GM21619 (cell line): ENCODE measurements at regions not wholly inside any gene's neighbourhood (a gene's known extent, or its start where the extent isn't known, plus 50 kb on each side); places are given as distances from the start of the nearest gene placed in this dataset.
"Not testable (repeated sequence)": the region's sequence is repeated elsewhere in the genome, so short reads cannot be mapped to it uniquely, and the experiment has no call there.

Source experiments
- ATAC-seq: cut with Tn5 transposase; IDR thresholded peaks from one replicate; pipeline ENCODE4 v1.9.1; 2021; ENCODE audit not compliant: unreplicated experiment

DNA sequence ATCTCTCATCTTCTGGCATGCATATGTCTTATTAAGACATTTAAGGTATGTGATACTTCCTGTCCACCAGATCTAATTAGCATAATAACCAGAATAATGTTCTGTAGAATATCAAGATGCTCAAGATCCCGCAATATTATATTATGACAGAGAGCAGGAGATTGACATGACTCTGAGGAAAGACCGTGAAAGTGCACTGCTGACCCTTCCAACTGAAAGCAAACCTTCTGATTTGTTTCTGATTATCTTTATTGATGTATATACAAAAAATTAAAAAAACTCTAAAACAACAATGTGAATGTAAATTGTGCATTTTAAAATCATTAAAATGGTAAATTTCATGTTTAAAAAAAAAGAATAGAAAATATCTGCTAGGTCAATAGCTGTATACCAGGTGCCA is 184.4 kb upstream of the TMEM45B start:
- ATAC-seq, result no peak

DNA sequence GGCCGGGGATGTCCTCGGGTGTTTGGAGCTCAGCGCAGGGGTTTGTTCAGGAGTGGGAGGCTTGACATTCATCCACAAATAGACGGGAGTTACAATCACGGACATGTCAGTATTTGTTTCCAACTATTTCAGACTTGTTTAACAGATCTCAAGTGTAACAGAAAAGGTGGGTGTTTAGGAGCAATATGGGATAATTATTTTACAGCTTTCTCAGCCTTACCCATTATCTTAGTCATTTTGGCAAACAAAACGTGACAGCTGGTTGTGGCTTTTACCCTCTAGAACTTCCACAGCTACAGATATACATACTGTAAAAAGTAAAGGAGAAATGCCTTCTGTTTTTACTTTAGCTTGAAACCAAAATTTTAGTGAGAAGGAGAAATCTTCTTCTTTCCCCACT is 178.7 kb upstream of the TMEM45B start:
- ATAC-seq, result no peak

DNA sequence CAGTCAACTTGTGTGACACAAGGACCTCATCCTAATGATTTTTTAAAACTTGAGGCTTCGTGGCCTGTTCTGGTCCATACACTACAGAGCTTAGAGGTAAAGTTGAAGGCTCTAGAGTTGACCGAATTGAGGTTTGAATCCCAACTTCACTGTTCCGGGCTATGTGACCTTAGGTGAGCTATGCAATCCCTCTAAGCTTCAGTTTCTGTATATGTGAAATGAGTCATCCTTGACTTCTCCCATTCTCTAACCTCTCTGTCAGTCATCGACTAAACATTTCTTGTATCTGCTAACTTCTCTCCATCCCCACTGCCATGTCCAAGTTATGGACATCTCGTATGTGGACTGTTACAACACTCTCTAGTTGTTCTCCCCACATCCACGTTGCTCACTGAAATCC is 178.2 kb upstream of the TMEM45B start:
- ATAC-seq, result no peak

DNA sequence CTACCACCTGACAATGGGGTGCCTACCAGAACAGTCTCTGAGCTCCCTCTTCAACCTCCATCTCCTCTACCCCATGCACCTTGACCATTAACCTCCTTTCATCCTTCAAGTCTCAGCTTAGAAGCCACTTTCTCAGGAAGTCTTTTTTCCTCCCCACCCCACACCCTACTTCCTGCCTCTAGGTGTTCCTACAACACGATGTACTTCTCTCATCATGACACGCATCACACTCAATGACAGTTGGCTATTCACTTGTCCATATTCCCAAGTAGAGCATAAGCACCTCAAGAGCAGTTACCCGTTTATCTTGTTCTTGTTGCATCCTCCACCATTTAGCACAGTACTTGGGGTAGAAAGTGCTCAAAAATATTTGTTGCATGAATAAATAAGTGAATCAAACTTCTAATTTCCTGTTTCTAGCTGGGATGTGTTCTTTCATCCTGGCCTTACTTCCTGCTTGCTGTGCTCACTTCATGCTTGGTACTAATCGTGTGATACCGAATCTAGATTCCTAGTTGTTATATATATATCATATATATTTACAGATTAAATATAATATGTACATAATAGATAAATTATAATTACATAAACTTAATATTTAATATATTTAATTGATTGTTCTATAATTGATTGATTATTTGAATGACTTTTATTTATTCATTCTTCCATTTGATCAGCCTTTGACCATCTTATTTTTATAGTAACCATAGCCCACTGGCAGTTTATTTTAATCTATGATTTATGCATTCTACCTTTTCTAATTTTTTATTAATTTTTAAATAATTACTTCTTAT is 177.5 kb upstream of the TMEM45B start:
- ATAC-seq, result no peak

DNA sequence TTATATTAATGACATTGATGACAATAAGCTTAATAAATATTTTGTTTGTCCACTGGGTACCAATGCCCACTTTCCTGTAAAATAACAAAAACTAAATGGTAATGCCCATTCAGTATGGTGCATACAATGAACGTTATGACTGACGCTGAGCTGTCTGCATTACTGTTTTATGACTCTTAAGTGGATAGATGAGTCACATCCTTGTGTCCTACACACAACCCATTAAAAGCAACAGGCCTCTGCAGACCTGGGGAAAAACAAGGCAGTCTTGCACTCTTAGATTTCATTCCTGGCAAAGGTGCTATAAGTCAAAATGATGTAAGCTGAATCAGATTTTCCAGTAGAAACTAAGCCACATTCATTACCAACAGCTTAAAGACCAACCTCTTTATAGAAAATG is 176.3 kb upstream of the TMEM45B start:
- no peak for ATAC-seq

DNA sequence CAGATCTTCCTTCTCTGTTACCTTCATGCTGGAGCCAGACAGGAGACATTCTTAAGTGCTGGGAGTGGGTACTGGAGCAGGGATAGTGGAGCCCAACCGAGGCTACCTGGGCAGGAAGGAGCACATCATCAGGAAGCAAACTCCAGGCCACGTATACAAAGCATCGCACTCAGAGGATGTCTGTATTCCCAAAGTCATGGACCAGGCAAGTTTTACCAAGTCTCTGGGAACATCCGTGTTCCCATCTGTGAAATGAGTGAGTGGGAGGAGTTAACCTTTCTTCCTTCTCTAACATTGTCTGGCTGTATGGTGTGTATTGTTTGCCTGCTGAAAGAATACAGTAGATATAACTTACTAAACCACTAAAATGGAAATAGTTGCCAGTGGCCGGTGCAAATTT is 175.0 kb upstream of the TMEM45B start:
- ATAC-seq, result no peak

DNA sequence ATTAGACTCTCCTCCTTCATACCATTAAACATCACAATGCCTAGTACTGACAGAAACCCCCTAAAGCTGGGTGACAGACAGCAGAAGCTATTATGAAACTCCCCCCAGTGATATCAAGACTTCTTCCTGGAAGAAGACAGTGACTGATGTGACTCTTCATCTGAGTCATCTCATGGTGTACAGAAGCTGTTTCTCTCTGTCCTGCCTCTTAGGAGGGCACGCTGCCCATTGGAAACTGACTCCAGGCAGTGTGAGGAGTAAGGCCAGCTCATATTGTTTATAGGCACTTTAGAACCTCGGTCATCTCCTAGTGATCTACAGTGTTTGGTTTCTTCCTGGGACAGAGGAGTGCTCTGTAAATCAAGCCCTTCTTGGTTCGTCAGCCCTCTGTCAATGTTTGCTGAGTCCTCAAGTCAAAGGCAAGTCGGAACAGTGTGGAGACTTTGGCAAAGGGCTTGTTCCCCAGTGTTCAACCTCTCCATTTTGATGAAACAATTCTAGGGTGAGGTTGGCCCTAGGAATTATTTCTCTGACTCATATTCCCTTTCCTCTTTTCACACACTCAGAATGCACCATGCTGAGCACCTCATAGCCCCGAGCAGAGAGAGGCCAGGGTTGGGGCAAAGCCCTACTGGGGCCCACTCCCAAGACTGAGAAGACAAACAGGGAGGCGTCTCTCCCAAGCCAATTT is 172.5 kb upstream of the TMEM45B start:
- no peak for ATAC-seq

DNA sequence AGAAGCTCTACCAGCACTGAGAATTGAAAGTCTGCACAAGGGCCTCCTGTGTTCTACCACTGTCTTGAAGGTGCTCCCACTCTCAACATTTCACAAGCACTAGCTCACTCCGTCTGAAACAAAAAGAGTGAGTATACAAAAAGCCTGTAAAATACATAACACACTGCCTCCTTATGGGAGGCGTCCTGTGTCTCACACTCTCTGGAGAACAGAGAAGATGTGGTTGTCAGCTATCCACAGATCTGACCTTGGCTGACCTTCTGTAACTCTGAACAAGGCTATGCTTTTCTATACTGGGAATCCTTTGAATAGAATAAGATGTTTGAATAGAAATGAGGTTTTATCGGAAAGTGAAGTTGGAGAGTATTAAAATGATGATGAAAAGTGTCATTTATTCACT is 171.3 kb upstream of the TMEM45B start:
- ATAC-seq, result no peak

DNA sequence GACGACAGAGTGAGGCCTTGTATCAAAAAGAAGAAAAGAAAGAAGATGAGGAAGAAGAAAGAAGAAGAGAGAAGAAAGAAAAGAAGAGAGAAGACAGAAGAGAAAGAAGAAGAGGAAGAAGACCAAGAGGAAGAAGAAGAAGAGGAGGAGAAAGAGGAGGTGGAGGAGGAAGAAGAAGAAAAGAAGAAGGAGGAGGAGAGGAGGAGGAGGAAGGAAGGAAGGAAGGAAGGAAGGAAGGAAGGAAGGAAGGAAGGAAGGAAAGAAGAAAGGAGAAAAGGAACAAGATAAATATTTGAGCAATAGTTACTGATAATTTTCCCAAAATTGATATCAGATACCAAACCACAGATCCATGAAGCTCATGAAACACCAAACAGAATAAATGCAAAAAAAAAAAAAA is 169.7 kb upstream of the TMEM45B start:
- no peak for ATAC-seq

DNA sequence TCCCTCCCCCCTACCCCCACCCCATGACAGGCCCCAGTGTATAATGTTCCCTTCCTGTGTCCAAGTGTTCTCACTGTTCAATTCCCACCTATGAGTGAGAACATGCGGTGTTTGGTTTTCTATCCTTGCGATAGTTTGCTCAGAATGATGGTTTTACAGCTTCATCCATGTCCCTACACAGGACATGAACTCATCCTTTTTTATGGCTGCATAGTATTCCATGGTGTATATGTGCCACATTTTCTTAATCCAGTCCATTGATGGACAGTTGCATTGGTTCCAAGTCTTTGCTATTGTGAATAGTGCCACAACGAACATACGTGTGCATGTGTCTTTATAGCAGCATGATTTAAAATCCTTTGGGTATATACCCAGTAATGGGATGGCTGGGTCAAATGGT is 165.6 kb upstream of the TMEM45B start:
- ATAC-seq, result not testable (repeated sequence)

DNA sequence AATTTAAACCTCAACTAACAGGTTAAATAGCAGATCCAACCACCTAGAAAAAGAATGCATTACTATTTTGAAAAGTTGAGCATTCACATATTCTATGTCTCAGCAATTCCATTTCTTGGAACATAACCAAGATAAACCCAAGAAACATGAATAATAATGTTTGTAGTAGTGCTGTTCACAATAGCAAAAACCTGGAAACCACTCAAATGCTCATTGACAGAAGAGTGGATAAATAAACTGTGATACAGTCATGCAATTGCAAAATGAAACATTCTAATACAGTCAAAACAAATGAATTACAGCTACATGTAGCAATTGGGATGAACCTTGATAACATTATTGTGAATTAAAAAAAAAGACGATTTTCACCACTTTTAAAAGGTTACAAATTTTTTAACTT is 162.8 kb upstream of the TMEM45B start:
- no peak for ATAC-seq

DNA sequence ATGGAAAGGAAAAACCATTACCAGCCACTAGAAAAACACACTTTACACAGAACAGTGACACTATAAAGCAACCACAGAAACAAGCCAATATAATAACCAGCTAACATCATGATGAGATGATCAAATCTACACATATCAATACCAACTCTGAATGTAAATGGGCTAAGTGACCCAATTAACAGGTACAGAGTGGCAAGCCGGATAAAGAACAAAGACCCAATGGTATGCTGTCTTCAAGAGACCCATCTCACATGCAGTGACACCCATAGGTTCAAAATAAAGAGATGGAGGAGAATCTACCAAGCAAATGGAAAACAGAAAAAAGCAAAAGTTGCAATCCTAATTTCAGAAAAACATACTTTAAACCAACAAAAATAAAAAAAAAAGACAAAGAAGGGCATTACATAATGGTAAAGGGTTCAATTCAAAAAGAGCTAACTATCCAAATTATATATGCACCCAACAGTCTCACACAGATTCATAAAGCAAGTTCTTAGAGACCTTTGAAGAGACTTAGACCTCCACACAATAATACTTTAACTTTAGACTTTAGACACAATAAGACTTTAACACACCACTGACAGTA is 160.3 kb upstream of the TMEM45B start:
- ATAC-seq, result no peak

DNA sequence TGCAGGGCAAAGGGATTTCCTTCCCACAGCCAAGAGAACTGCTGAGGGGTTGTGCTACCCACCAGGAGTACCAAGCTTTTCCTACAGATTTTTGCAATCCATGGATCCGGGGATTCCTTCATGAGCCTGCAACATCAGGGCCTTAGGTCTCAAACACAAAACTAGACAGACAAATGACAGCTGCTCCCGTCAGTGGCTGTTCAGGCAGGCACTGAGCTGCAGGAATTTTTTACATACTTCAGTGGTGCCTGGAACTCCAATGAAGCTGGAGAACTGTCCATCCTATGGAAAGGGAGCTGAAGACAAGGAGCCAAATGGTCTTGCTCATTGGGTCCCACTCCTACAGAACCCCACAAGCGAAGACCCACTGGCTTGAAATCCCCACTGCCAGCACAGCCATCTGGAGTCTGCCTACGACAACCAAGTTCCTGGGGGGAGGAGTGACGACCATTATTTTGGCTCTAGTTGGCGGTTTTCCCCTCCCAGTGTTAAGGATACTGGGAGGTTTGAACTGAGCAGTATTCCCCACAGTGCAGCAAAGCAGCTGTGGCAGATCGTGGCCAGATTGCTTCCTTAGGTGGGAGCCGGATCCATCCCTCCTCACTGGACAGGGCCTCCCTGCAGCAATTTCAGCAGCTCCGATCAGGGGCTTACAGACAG is 157.7 kb upstream of the TMEM45B start:
- no peak for ATAC-seq

DNA sequence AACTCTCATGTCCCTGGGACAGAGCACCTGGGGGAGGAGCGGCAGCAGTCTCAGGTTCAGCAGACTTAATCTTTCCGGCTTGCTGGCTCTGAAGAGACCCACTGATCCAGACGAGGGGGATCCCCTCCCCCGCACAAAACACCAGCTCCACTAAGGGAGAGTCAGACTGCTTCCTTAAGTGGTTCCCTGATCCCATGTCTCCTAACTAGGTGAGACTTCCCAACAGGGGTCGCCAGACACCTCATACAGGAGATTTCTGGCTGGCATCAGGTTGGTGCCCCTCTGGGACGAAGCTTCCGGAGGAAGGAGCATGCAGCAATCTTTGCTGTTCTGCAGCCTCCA is 157.2 kb upstream of the TMEM45B start:
- ATAC-seq, result no peak

DNA sequence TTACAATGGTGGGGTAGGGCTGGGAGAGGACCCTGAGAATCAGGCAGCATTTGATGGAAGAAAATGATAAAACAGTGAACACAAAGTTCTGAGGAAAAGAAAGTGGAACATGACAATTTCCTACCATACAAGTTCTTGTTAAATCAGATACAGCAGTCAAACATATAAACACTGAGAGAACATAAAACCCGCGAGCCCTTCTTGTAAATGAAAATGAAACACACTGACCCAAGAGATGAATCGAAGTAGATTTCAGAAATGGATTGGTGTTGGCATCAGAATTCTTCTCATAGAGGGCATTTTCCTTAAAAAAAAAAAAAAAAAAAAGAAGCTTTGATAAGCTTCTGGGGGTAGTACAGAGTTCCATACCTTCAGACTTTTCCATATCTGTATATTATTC is 134.7 kb upstream of the TMEM45B start:
- no peak for ATAC-seq

DNA sequence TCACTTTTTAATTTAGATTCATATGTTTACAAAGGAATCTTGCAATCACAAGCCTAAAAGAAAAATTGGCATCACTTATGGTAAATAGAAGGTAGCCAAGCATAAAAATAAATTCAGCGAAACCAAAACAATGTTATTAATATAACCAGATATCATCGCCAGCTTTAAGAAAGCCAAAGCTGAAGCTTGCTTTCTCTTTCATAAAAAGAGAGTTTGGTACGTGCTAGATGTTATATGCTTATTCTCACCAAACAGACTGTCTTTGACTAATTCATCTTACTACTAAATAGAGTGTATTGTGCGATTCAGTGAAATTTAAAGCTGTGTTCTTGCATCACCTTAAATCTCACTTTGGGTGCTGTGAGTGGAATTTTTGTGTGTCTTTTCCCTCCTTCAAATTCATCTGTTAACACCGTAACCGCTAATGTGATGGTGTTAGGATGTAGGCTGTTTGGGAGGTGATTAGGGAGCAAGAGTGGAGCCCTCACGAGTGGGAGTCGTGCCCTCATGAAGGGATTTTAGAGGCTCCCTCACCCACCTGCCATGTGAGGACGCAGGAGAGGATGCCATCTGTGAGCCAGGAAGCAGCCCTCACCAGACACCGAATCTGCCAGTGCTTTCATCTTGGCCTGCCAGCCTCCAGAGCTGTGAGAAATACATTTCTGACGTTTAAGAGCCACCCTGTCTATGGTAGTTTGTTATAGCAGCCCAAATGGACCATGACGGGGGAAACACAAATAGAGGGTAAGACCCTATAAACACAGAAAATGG is 134.1 kb upstream of the TMEM45B start:
- ATAC-seq, result no peak

DNA sequence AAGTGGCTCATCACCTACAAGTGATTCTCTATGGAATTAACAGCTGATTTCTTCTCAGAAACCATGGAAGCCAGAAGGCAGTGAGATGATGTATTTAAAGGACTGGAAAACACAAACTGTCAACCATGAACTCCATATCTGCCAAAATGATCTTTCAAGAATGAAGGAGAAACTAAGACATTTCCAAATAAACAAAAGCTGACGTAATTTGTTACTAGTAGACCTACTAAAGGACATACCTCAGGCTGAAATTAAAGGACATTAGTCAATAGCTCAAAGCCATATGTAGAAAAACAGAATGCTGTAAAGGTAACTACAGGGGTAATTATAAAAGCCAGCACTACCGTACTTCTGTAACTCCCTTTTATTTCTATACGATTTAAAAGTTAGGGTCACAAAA is 129.4 kb upstream of the TMEM45B start:
- no peak for ATAC-seq

DNA sequence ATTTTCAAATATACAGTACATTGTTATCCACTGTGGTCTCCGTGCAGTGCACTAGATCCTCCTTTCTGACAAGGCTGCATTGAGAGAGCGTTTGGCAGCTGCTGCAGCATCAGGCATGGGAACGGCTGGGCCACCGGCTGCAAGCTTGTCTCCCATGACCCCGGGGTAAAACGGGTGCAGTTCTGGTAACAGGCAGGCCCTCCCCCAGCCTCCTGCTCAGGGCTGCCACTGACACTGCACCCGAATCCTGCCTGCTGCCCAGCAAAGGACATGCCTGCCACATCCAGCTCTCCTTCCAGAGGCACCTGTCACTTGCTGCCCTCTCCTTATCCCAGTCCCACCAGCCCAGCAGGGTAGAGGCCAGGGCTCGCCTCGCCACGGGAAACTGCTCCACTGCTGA is 124.5 kb upstream of the TMEM45B start:
- no peak for ATAC-seq

DNA sequence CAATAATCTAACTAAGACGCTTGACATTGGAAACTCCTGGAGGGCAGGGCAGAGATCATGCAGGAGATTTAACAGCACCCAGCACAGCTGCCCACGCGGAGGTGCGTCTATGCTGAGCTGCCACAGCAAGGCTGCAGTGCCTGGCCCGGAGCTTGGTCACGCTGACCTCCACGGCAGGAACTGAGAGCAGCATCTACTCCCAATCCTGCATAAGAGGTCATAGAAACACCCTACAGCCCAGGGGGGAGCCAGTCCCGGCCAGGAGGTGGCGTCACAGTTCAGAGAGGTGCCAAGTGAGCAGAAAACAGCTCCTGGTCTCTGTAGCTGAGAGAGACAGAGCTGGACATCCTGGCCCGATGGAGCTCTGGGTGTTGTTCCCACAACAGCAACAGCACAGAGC is 121.1 kb upstream of the TMEM45B start:
- no peak for ATAC-seq

DNA sequence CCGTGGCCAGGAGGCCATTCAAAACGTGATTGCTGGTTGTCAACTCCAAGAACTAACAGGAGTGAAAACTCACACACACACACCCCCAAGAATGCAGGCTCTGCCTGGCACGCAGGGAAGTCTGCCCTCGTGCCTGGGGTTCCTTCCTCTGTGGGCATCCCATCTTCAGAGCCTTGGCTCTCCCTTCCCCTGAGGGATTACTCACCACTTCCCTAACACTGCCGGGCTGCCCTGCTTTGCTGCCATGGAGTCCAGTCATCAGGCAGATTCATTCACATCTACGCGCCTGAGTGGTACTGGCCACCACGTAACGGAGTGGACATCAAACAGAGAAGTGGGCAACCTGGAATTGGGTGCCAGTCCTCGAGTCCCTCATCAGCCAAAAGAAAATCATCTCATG is 120.7 kb upstream of the TMEM45B start:
- no peak for ATAC-seq

DNA sequence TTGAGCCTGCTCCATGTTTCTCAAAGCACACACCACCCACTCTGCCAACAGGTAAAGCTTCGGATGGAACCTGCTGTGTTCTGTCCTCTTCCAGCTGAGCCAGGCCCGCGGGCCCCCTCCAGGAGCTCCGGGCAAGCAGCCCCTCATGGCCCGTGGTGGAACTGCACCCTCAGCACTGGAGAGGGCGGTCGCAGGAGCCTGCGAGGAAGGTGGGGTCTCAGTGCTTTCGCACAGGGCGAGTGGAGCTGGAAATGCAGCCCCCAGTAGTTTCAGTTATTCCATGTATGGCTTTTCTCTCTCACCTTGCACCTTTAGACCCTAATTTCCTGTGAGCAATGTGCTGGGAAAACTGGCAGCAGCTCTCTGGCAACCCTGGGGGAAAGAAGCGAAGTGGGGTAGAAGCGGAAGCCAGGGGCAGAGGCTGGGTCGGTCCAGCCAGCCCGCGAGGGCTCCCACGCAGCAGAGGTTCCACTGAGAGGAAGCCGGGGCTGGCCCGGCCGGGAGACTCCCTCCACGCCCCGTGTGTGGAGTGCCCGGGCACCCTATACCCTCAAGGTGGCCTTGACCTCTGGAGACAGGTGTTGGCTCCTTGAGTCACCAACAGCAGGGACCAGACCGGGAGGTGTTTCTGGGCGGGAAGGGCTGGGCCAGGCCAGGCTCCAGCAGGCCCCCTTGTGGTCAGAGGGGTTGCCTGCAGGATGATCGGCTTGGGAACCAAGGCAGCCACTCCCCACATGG is 119.9 kb upstream of the TMEM45B start:
- peak; percentile 81 for ATAC-seq
